Activated B cell treated with CpG ODN at 0.5 μM for 24 hours (primary cell): ENCODE measurements at regions not wholly inside any gene's neighbourhood (a gene's known extent, or its start where the extent isn't known, plus 50 kb on each side); places are given as distances from the start of the nearest gene placed in this dataset.

ENCODE experiments used
- ATAC-seq: fragments of 200-7000 bp; cut with Tn5 transposase; one replicate; pipeline ENCODE4 v1.10.0; 2021; ENCODE audit warnings: low read depth, mild to moderate bottlenecking, moderate library complexity
- CTCF ChIA-PET: fragments of 350-600 bp; sonication (Branson Sonifier 250); formaldehyde crosslinking; loops from one replicate; lab custom pipeline; 2021; ENCODE audit warnings: antibody characterized with exemption; lab: Charles Lee
- POLR2A ChIA-PET: fragments of 350-600 bp; sonication (Branson Sonifier 250); formaldehyde crosslinking; loops from one replicate; lab custom pipeline; 2021; ENCODE audit warnings: antibody characterized with exemption; lab: Charles Lee
- DNase-seq: peaks from one replicate; pipeline ENCODE4 v3.0.0; 2022
- H3K27ac Mint-ChIP-seq: one replicate; pipeline ENCODE4 v1.8.0; 2020; ENCODE audit warnings: mixed read lengths
- H3K27me3 Mint-ChIP-seq: one replicate; pipeline ENCODE4 v1.8.0; 2021; ENCODE audit warnings: mixed read lengths
- H3K36me3 Mint-ChIP-seq: one replicate; pipeline ENCODE4 v1.8.0; 2021; ENCODE audit warnings: low read depth, mixed read lengths
- H3K4me1 Mint-ChIP-seq: one replicate; pipeline ENCODE4 v1.8.0; 2021; ENCODE audit warnings: mixed read lengths
- H3K4me3 Mint-ChIP-seq: one replicate; pipeline ENCODE4 v1.8.0; 2020; ENCODE audit warnings: mild to moderate bottlenecking, mixed read lengths
- H3K9me3 Mint-ChIP-seq: one replicate; pipeline ENCODE4 v1.8.0; 2020; ENCODE audit warnings: mixed read lengths
- CTCF ChIP-seq: fragments of 200-600 bp; IDR thresholded peaks from one replicate; pipeline ENCODE4 v1.8.0; 2022; ENCODE audit warnings: antibody characterized with exemption, mild to moderate bottlenecking
- intact Hi-C: fragments of 100-400 bp; cut with micrococcal nuclease; formaldehyde crosslinking; loops from one replicate; pipeline ENCODE4 v1.15.1; 2024

- CTCF ChIA-PET = no interaction called here
- Mint-ChIP-seq H3K4me3 (no peak overlapping the region), H3K4me1 (no peaks in the 10 kb centered on the region), H3K27ac (no peak overlapping the region), H3K9me3 (no peaks in the 10 kb centered on the region), H3K36me3 (no peaks in the 10 kb centered on the region), H3K27me3 (no peaks in the 10 kb centered on the region)
- no peak for TF ChIP-seq CTCF
- DNase-seq = no peak
- POLR2A ChIA-PET = no interaction called here
- ATAC-seq = no peak
- intact Hi-C loops = no loop called here
Observed at GRCh38 chr1:96510911-96511310, 210.7 kb upstream of the PTBP2 start.

- H3K36me3 Mint-ChIP-seq = no peaks in the 10 kb centered on the region
- ATAC-seq (no peak), DNase-seq (no peak)
- TF ChIP-seq CTCF = no peak
- no peaks in the 10 kb centered on the region for H3K9me3 Mint-ChIP-seq
- H3K4me3 Mint-ChIP-seq = no peak overlapping the region
- H3K27me3 Mint-ChIP-seq = no peaks in the 10 kb centered on the region
- no peaks in the 10 kb centered on the region for H3K4me1 Mint-ChIP-seq
- no peak overlapping the region for H3K27ac Mint-ChIP-seq
- intact Hi-C loops = no loop called here
- CTCF ChIA-PET = no interaction called here
- POLR2A ChIA-PET = no interaction called here
Observed at GRCh38 chr1:96513136-96513535, 208.4 kb upstream of the PTBP2 start.

GRCh38 chr1:96515430-96515829 is 206.2 kb upstream of the PTBP2 start:
- Mint-ChIP-seq H3K4me3 (no peak overlapping the region), H3K4me1 (no peaks in the 10 kb centered on the region), H3K9me3 (no peaks in the 10 kb centered on the region), H3K36me3 (no peaks in the 10 kb centered on the region), H3K27ac (no peak overlapping the region), H3K27me3 (no peaks in the 10 kb centered on the region)
- CTCF ChIA-PET = no interaction called here
- ATAC-seq (no peak), DNase-seq (no peak)
- intact Hi-C loops = no loop called here
- TF ChIP-seq CTCF = no peak
- POLR2A ChIA-PET = no interaction called here

GRCh38 chr1:96515925-96516324 is 205.7 kb upstream of the PTBP2 start:
- no peak for TF ChIP-seq CTCF
- H3K4me3 Mint-ChIP-seq = no peak overlapping the region
- ChIA-PET POLR2A (no interaction called here), CTCF (no interaction called here)
- no peaks in the 10 kb centered on the region for H3K9me3 Mint-ChIP-seq
- H3K4me1 Mint-ChIP-seq = no peaks in the 10 kb centered on the region
- intact Hi-C loops = no loop called here
- DNase-seq = no peak
- H3K36me3 Mint-ChIP-seq = no peaks in the 10 kb centered on the region
- no peak for ATAC-seq
- no peaks in the 10 kb centered on the region for H3K27me3 Mint-ChIP-seq
- no peak overlapping the region for H3K27ac Mint-ChIP-seq

- ChIA-PET POLR2A (no interaction called here), CTCF (no interaction called here)
- no peaks in the 10 kb centered on the region for H3K36me3 Mint-ChIP-seq
- ATAC-seq (no peak), DNase-seq (no peak)
- H3K27ac Mint-ChIP-seq = no peak overlapping the region
- H3K27me3 Mint-ChIP-seq = no peaks in the 10 kb centered on the region
- TF ChIP-seq CTCF = no peak
- no peak overlapping the region for H3K4me3 Mint-ChIP-seq
- no peaks in the 10 kb centered on the region for H3K4me1 Mint-ChIP-seq
- intact Hi-C loops = no loop called here
- no peaks in the 10 kb centered on the region for H3K9me3 Mint-ChIP-seq
Observed at GRCh38 chr1:96519851-96520578, 201.6 kb upstream of the PTBP2 start.
